IPS DF 4.7 (cell line): ENCODE measurements at regions not wholly inside any gene's neighbourhood (a gene's known extent, or its start where the extent isn't known, plus 50 kb on each side); places are given as distances from the start of the nearest gene placed in this dataset.
A peak's percentile ranks its signal among the peaks of the same experiment; 100 is the strongest.

Experiments used
- DNase-seq: peaks from one replicate; pipeline ENCODE4 v3.0.0-alpha.2; 2013; ENCODE audit warnings: low spot score; ENCODE audit errors: extremely low read depth

GRCh38 chr18:41545091-41545888 is 409.7 kb upstream of the PIK3C3 start:
- DNase-seq, result no peak

DNA sequence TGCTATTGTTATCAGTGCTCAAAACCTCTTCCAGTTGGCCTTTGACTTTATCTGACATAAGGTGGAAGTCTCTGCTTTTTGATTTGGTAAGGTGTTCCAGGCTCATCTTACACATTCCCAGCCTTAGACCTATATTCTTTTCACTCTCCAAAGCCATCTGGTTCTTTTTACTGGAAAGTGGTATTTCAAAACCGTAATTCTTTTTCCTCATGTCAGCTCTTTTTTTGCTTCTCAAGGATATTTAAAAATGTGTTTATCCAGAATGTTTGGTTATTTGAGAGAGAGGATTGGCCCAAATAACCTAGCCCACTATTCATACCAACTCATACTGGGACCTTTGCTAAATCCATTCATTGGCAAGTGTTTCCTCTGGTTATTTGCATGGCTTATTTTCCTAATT is 411.2 kb upstream of the PIK3C3 start:
- no peak for DNase-seq

DNA sequence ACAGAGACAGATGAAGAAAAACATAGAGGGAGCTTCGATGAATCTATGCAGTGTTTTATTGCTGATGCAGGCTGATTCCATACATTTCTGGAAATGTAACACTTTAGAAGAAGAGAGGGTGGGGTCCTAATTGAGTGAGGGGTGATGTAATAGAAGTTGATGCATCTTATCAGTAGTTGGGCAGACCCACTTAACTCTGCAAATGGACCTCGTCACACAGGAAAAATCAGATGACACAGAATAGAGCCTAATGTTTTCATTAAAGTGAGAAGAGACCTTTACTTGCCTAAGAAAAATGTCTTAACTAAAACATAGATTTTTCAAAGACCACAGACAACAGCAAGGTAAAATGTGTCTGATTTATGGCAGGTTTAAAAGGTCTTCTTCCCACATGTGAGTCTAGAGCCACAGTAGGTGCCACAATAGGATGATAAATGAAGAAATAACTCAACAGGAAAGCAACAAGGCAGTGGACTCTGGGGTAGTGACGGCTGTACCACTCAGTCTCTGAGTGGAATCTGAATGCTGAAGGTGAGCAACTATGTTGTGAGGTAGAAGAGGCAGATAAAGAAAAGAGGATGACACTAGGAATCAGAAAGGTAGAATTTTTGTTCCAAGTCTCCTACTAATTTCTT is 414.7 kb upstream of the PIK3C3 start:
- DNase-seq, result no peak

DNA sequence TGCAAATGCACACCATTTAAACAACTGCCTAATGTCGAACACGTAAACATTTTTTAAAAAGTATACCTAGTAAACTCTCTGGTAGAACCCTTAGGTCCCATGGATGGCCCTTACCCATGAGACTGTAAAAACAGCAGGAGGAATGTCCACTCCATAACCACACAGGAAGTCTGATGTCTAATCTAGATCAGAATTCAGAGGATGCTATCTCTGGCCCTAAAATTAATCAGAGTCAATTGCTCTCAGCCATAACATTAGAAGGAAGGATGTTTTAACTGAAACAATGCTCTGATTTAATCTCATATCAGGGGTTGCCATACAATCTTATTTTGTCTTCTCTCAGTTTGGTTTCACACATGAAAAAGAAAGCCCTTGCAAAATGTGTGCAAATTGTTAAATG is 416.3 kb upstream of the PIK3C3 start:
- no peak for DNase-seq

- DNase-seq, result no peak
Observed at GRCh38 chr18:41537666-41538065, 417.4 kb upstream of the PIK3C3 start.

GRCh38 chr18:41532344-41533086 is 422.5 kb upstream of the PIK3C3 start:
- peak; percentile 11 for DNase-seq

DNA sequence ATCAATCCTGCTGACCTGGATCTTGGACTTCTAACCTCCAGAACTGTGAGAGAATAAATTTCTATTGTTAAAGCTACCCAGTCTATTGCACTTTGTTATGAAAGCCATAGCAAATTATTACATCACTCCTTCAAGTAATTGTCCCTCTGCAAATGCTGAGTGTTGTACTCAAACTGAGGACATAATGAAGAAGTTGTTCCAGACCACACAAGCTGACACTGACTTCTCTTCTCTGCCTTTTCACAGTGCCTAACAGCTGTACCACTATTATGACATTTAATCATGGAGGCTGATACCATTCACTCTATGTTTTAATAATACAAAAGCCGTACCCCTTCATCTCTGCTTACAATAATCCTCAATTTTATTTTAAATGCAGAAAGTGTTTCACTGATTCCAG is 424.1 kb upstream of the PIK3C3 start:
- no peak for DNase-seq

DNA sequence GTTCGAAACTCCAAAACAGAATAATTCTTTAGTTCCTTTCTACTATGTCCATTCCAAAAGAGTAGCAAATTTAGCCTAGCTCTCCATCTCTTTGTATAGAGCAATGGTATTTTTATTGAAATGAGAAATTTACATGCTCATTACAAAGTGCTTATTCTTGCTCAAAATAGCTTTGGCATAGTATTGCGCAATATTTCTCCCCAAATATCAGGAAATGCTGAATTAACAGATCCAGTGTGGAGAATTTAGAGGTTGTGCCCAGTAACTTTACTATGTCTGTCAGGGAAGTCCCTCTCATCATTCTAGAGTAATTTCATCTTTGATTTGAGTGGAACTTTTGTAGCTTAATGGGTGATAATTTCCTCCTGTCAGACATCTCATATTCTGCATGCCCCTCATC is 425.9 kb upstream of the PIK3C3 start:
- no peak for DNase-seq

DNA sequence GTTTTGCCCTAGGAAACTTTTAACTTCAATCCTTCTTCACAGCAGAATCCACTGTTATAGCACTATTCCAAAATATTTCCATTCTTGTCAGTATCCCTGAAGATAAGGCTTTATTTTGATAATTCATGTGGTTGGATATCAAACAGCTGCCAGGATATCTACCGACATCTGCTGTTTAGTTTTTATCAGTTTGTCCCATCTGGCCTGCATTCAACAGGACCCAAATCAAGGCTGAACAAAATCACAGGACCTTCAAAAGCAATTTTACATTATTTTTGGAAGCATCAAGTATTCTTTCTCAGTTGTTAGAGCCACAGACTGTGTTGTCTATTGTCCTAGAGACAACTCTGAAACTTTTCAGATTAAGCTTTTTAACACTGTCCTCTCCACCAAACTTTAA is 429.0 kb upstream of the PIK3C3 start:
- no peak for DNase-seq

DNA sequence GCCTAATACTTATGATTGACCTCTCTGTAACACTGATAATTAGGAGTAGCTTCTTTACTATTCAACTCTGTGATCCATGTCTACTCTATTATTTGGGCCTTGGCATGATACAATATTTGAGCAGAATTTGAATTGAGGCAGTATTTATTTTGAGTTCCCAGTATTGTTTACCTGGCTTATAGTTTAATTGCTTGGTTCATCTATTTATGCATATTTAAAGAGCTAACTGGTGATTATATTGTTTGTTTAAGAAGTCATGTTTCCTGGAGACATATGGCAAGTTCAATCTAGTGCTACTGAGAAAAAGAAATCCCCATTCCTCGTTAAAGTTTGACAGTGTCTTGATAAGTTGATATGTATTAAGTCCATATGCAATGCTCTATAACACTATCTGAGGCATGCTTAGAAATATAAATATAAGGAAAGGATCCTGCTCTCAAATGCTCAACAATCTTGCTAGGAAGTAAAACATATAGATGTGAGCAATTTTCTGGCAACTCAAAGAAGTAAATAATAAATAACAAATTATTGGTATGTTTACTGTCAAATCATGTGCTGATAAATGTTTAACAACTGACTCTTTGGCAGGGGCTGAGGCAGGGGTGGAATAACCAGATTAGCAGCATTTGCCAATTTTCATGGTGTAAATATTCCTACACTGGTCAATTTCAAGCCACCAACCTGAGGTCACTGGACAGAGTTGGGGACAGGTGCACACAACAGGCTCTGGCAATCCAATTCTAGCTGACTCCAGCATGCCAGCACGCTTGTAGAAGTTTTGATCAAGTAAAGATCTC is 430.2 kb upstream of the PIK3C3 start:
- DNase-seq, result no peak

DNA sequence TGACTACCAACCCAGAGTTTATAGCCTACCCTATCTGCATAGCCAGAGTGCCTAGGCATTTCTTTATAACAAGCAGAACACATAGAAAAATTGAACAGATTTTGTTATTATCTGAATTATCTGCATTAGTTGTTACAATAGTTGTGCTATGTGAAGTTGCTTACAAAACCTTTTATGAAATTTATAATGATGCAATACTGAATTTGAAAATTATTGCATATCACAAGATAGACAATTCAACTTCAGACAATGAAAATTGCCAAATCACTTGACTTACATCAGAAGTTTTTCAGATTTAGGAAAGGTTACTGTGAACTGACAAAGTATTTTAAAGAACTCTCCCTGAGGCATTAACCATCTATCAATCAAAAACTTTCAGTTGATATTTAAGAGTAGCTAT is 437.9 kb upstream of the PIK3C3 start:
- DNase-seq, result no peak

DNA sequence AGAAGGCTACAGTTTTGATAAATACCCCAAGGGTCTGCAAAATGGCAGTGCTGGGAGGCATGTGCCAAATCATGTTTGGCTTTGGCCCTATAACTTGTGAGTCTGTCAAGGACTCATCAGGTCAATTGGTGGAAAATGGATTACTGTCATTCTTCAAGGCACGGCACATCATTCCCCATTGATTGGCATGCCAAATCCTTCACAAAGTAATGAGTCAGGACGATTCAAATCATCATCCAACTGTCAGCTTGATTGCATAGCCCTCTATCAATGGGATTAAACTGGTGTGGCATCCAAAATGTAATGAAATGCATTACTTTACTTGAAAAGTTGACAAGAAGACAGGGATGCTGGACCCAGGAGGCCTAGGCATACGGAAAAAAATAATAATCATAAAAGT is 441.6 kb upstream of the PIK3C3 start:
- no peak for DNase-seq

DNA sequence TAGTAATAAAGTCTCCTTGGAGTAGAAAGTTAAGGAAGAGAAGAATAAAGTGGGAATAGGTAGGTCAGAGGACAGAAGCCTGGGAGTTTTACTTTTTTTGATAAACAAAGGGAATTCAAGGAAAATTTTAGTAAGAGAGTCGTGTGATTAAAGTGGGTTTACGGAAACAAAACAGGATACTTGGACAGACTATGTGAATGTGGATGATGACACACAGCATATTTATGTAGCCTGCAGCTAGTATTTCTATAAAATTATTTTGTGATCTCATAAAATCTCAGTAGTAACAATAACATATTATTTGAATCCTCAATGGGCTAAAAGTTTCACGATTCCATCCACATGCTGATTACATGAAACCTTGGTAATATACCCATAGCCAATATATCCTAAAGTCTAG is 450.7 kb upstream of the PIK3C3 start:
- DNase-seq, result no peak

DNA sequence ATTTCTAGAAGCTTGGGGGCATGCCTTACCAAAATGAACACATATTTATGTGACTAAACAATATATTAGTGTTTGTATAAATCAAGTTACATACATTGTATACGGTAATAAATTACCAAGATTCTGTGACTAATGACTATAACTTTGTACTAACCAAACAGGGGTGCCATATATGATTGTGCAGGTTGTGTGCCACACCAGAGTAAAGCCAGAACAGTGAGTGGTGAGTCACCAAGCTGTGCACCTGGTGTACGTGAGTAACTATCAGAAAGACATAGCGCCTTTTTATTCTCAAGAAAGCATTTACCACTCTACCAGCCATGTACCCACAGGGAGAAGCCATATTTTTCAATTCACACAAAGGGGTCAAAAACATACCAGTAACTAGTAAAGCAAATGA is 453.2 kb upstream of the PIK3C3 start:
- no peak for DNase-seq

GRCh38 chr18:41499345-41499744 is 455.7 kb upstream of the PIK3C3 start:
- DNase-seq, result no peak

GRCh38 chr18:41490861-41491260 is 464.2 kb upstream of the PIK3C3 start:
- DNase-seq, result no peak

GRCh38 chr18:41486575-41486974 is 468.5 kb upstream of the PIK3C3 start:
- DNase-seq, result no peak

GRCh38 chr18:41484069-41484468 is 471.0 kb upstream of the PIK3C3 start:
- no peak for DNase-seq

- no peak for DNase-seq
Observed at GRCh38 chr18:41482501-41482900, 472.5 kb upstream of the PIK3C3 start.

GRCh38 chr18:41466436-41467160 is 488.4 kb upstream of the PIK3C3 start:
- no peak for DNase-seq

DNA sequence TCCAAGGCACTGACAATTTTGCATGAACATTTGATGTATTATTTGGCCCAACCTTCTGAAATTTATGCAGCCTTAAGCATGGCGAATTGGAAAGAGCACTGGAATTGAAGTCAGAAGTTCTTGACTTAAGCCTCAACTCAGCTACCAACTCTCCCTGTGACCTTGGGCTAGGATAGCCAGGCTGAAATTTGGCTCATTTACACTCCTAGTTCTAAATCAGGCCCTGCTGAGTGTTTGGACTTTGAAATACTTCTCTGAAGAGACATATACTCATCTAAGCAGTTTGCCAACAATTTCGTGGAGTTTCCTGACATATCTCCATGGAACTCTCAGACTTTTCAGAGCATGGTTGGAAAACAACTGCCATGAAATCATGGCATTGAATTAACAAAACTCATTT is 489.6 kb upstream of the PIK3C3 start:
- no peak for DNase-seq
